H9 (cell line): ENCODE measurements at regions not wholly inside any gene's neighbourhood (a gene's known extent, or its start where the extent isn't known, plus 50 kb on each side); places are given as distances from the start of the nearest gene placed in this dataset.

Experiments
- DNase-seq: peaks from one replicate; pipeline ENCODE4 v3.0.0-alpha.2; 2017
- H2AFZ ChIP-seq: one replicate; pipeline ENCODE4 v1.6.1; 2013; ENCODE audit warnings: mild to moderate bottlenecking, low read length, control low read depth, moderate library complexity
- H2AK5ac ChIP-seq: 2 replicates; pipeline ENCODE4 v1.6.1; 2013; ENCODE audit warnings: low read length, control low read depth, mixed read lengths; ENCODE audit not compliant: insufficient read length
- H2BK120ac ChIP-seq: one replicate; pipeline ENCODE4 v1.6.1; 2013; ENCODE audit warnings: low read depth, mild to moderate bottlenecking, low read length, control low read depth, inconsistent platforms; ENCODE audit not compliant: poor library complexity, severe bottlenecking
- H2BK12ac ChIP-seq: 2 replicates; pipeline ENCODE4 v1.6.1; 2013; ENCODE audit warnings: low read length, control low read depth, mixed read lengths, low read depth; ENCODE audit not compliant: insufficient read length
- H2BK15ac ChIP-seq: 2 replicates; pipeline ENCODE4 v1.6.1; 2013; ENCODE audit warnings: low read depth, low read length, control low read depth
- H2BK20ac ChIP-seq: one replicate; pipeline ENCODE4 v1.6.1; 2013; ENCODE audit warnings: low read depth, mild to moderate bottlenecking, low read length, control low read depth, inconsistent platforms; ENCODE audit not compliant: poor library complexity, severe bottlenecking
- H2BK5ac ChIP-seq: 2 replicates; pipeline ENCODE4 v1.6.1; 2013; ENCODE audit warnings: low read length, control low read depth, mixed read lengths; ENCODE audit not compliant: insufficient read length
- H3K14ac ChIP-seq: 2 replicates; pipeline ENCODE4 v1.6.1; 2013; ENCODE audit warnings: low read length, control low read depth; ENCODE audit not compliant: insufficient read depth
- H3K18ac ChIP-seq: 2 replicates; pipeline ENCODE4 v1.6.1; 2013; ENCODE audit warnings: low read depth, mild to moderate bottlenecking, mixed read lengths, low read length, control low read depth; ENCODE audit not compliant: insufficient read length
- H3K23ac ChIP-seq: 2 replicates; pipeline ENCODE4 v1.6.1; 2013; ENCODE audit warnings: low read length, control low read depth, mixed read lengths, low read depth; ENCODE audit not compliant: insufficient read length
- H3K23me2 ChIP-seq: 2 replicates; pipeline ENCODE4 v1.6.1; 2013; ENCODE audit warnings: low read depth, mild to moderate bottlenecking, mixed read lengths, low read length, control low read depth; ENCODE audit not compliant: insufficient read length, poor library complexity, severe bottlenecking
- H3K27ac ChIP-seq: 2 replicates; pipeline ENCODE4 v1.5.1; 2013; ENCODE audit warnings: low read length, control low read depth, mixed read lengths, low read depth; ENCODE audit not compliant: insufficient read length
- H3K27me3 ChIP-seq: 2 replicates; pipeline ENCODE4 v1.6.1; 2013; ENCODE audit warnings: low read length, control low read depth, inconsistent platforms; ENCODE audit not compliant: insufficient read depth
- H3K4ac ChIP-seq: 2 replicates; pipeline ENCODE4 v1.6.1; 2013; ENCODE audit warnings: low read depth, mild to moderate bottlenecking, control low read depth, inconsistent platforms, low read length, moderate library complexity
- H3K4me1 ChIP-seq: 2 replicates; pipeline ENCODE4 v1.6.1; 2013; ENCODE audit warnings: low read length, control low read depth, inconsistent platforms; ENCODE audit not compliant: insufficient read depth
- H3K4me2 ChIP-seq: 2 replicates; pipeline ENCODE4 v1.6.1; 2013; ENCODE audit warnings: low read length, control low read depth, mixed read lengths; ENCODE audit not compliant: insufficient read length, insufficient read depth
- H3K56ac ChIP-seq: 2 replicates; pipeline ENCODE4 v1.6.1; 2013; ENCODE audit warnings: low read depth, mild to moderate bottlenecking, mixed read lengths, low read length, control low read depth; ENCODE audit not compliant: insufficient read length
- H3K79me1 ChIP-seq: 2 replicates; pipeline ENCODE4 v1.6.1; 2013; ENCODE audit warnings: low read depth, mild to moderate bottlenecking, moderate library complexity, low read length, control low read depth, inconsistent platforms; ENCODE audit not compliant: insufficient read depth, poor library complexity, severe bottlenecking
- H3K79me2 ChIP-seq: 2 replicates; pipeline ENCODE4 v1.6.1; 2013; ENCODE audit warnings: low read length, control low read depth, inconsistent platforms; ENCODE audit not compliant: insufficient read depth
- H3K9ac ChIP-seq: 2 replicates; pipeline ENCODE4 v1.6.1; 2013; ENCODE audit warnings: low read length, control low read depth, mixed read lengths; ENCODE audit not compliant: insufficient read length; ENCODE audit errors: extremely low read depth
- H3K9me3 ChIP-seq: one replicate; pipeline ENCODE4 v1.6.1; 2013; ENCODE audit warnings: low read depth, low read length, inconsistent platforms; ENCODE audit not compliant: control insufficient read depth
- H3T11ph ChIP-seq: one replicate; pipeline ENCODE4 v1.6.1; 2013; ENCODE audit warnings: mild to moderate bottlenecking, low read length, control low read depth, inconsistent platforms
- H4K20me1 ChIP-seq: one replicate; pipeline ENCODE4 v1.6.1; 2013; ENCODE audit not compliant: control insufficient read depth, insufficient read length, insufficient read depth
- H4K5ac ChIP-seq: 2 replicates; pipeline ENCODE4 v1.6.1; 2013; ENCODE audit warnings: low read depth, mild to moderate bottlenecking, mixed read lengths, low read length, control low read depth; ENCODE audit not compliant: insufficient read length
- H4K8ac ChIP-seq: replicated peaks from 2 replicates; pipeline ENCODE4 v1.6.1; 2013; ENCODE audit warnings: low read length, control low read depth, mixed read lengths, low read depth; ENCODE audit not compliant: insufficient read length
- H4K91ac ChIP-seq: 2 replicates; pipeline ENCODE4 v1.6.1; 2013; ENCODE audit warnings: low read depth, mild to moderate bottlenecking, moderate library complexity, mixed read lengths, low read length, control low read depth; ENCODE audit not compliant: insufficient read length
- H3K27ac Mint-ChIP-seq, 3 experiments: 2 replicates in 2 of 3; 3 replicates in 1 of 3; pipeline ENCODE4 v1.8.0; 2020 to 2021; ENCODE audit warnings: mixed read lengths in 3 of 3, mild to moderate bottlenecking in 1 of 3, moderate library complexity in 1 of 3
- H3K27me3 Mint-ChIP-seq: 2 replicates; pipeline ENCODE4 v1.8.0; 2021; ENCODE audit warnings: low read depth, mild to moderate bottlenecking, moderate library complexity, mixed read lengths
- H3K36me3 Mint-ChIP-seq, 3 experiments: 2 replicates in 2 of 3; 3 replicates in 1 of 3; pipeline ENCODE4 v1.8.0; 2020 to 2021; ENCODE audit warnings: low read depth in 3 of 3, mixed read lengths in 3 of 3; ENCODE audit not compliant: insufficient read depth in 1 of 3
- H3K4me1 Mint-ChIP-seq, 2 experiments: 2 replicates each; pipeline ENCODE4 v1.8.0; 2020; ENCODE audit warnings: mixed read lengths in 2 of 2
- H3K4me3 Mint-ChIP-seq, 2 experiments: 2 replicates in 1 of 2; 3 replicates in 1 of 2; pipeline ENCODE4 v1.8.0; 2020 to 2021; ENCODE audit warnings: mild to moderate bottlenecking in 2 of 2, mixed read lengths in 2 of 2, moderate library complexity in 1 of 2
- H3K9me3 Mint-ChIP-seq, 2 experiments: 2 replicates in 1 of 2; 3 replicates in 1 of 2; pipeline ENCODE4 v1.8.0; 2020; ENCODE audit warnings: mild to moderate bottlenecking in 2 of 2, mixed read lengths in 2 of 2, moderate library complexity in 1 of 2
- WGBS: extraction: QIAGEN DNeasy Blood & Tissue Kit; methylation state at CpG from one replicate; pipeline ENCODE4 v1.1.7; 2013; ENCODE audit warnings: missing lambda C conversion rate, low lambda C conversion rate, mixed read lengths; ENCODE audit not compliant: insufficient read length; ENCODE audit errors: extremely low coverage; 5-methylcytosine and 5-hydroxymethylcytosine counted together
- TF ChIP-seq, protein P1 (sequence below): fragments of 200-600 bp; sonication (generic); conservative IDR thresholded peaks from 3 replicates; pipeline ENCODE4 v1.8.0; 2021; ENCODE audit warnings: antibody characterized with exemption, mild to moderate bottlenecking

DNA sequence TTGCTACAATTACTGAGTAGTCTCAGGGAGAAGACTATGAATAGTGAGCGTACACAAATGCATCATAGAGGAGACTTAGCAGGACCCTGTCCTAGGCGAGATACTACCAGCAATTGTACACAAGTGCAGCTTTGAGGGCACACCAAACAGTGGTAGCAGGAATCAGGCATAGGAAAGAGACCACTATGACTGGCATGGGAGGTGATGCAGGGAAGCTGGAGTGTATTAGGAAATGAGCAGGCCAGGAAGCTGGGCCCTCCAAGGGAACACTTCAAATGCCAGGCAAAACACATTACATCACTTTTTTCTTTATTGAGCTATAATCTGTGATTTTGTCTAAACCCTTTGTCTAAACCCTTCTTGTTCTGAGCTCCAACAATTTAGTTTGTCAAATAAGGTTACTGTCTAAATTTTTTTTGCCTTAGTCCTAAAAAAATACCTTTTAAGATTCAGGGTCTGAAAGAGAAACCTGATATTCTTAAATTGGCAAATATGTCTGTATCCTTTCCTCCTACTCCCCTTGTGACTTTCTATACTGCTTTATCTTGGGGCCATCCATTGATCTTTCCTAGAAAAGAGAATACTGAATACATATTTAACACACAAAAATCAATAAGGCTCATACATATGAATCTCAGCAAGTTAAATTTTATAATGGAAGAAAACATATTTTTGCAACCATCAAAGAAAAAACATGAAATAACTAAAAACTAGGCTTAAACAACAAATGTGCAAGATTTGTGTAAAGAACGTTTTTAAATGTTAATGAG is 193.8 kb upstream of the PHYHIPL start:
- Mint-ChIP-seq H3K4me1 (peaks cover 41 to 46% of the 10 kb centered on the region in 2 experiments), H3K27me3 (peaks cover 3% of the 10 kb centered on the region; the same call in 1 of the 2 replicates), H3K9me3 (no peaks in the 10 kb centered on the region), H3K36me3 (no peaks in the 10 kb centered on the region), H3K4me3 (no peak overlapping the region), H3K27ac (peak overlapping the region in 1 of 3 experiments; percentile 63; a peak in 1 of 7 replicates)
- Histone ChIP-seq H3K9me3 (no peaks in the 10 kb centered on the region), H3K14ac (no peak overlapping the region), H3K4me1 (peaks cover 8% of the 10 kb centered on the region; the same call in 1 of the 2 replicates), H2BK5ac (no peak overlapping the region), H4K91ac (no peak overlapping the region), H3K27ac (no peak overlapping the region), H3K4ac (no peak overlapping the region), H3K18ac (no peak overlapping the region), H2BK12ac (no peak overlapping the region), H2BK120ac (no peak overlapping the region), H3K27me3 (no peaks in the 10 kb centered on the region), H3K56ac (no peak overlapping the region), H2BK20ac (no peak overlapping the region), H2BK15ac (no peak overlapping the region), H3K23me2 (no peaks in the 10 kb centered on the region), H4K8ac (no peak overlapping the region), H3K79me2 (no peaks in the 10 kb centered on the region), H3T11ph (no peak overlapping the region), H3K79me1 (no peaks in the 10 kb centered on the region), H3K23ac (no peak overlapping the region), H3K4me2 (no peak overlapping the region), H2AK5ac (no peak overlapping the region), H3K9ac (no peak overlapping the region), H4K20me1 (no peaks in the 10 kb centered on the region), H2AFZ (no peak overlapping the region), H4K5ac (no peak overlapping the region)
- no peak for DNase-seq
- no CpG with 5 or more reads among the region's 3 CpGs for WGBS
- TF ChIP-seq, protein P1, sequence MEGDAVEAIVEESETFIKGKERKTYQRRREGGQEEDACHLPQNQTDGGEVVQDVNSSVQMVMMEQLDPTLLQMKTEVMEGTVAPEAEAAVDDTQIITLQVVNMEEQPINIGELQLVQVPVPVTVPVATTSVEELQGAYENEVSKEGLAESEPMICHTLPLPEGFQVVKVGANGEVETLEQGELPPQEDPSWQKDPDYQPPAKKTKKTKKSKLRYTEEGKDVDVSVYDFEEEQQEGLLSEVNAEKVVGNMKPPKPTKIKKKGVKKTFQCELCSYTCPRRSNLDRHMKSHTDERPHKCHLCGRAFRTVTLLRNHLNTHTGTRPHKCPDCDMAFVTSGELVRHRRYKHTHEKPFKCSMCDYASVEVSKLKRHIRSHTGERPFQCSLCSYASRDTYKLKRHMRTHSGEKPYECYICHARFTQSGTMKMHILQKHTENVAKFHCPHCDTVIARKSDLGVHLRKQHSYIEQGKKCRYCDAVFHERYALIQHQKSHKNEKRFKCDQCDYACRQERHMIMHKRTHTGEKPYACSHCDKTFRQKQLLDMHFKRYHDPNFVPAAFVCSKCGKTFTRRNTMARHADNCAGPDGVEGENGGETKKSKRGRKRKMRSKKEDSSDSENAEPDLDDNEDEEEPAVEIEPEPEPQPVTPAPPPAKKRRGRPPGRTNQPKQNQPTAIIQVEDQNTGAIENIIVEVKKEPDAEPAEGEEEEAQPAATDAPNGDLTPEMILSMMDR = no peak
